Activated T-cell treated with anti-CD3 and anti-CD28 coated beads for 48 hours (primary cell): ENCODE measurements at regions not wholly inside any gene's neighbourhood (a gene's known extent, or its start where the extent isn't known, plus 50 kb on each side); places are given as distances from the start of the nearest gene placed in this dataset.
"Not testable (repeated sequence)": the region's sequence is repeated elsewhere in the genome, so short reads cannot be mapped to it uniquely, and the experiment has no call there.

ENCODE experiments used
- DNase-seq: peaks from one replicate; pipeline ENCODE4 v3.0.0-alpha.2; 2020; ENCODE audit warnings: low read depth

- no peak for DNase-seq
Measured at GRCh38 chr10:36765782-36766414, 359.5 kb upstream of the ANKRD30A start.

GRCh38 chr10:36764823-36765222 lies 360.6 kb upstream of the ANKRD30A start:
- DNase-seq, result no peak

- no peak for DNase-seq
Measured at GRCh38 chr10:36761121-36761520, 364.3 kb upstream of the ANKRD30A start.

GRCh38 chr10:36759141-36759805 lies 366.1 kb upstream of the ANKRD30A start:
- DNase-seq, result no peak

- DNase-seq, result no peak
Measured at GRCh38 chr10:36748128-36748871, 377.1 kb upstream of the ANKRD30A start.

GRCh38 chr10:36739884-36740445 lies 385.4 kb upstream of the ANKRD30A start:
- DNase-seq, result no peak

GRCh38 chr10:36738738-36739431 lies 386.5 kb upstream of the ANKRD30A start:
- no peak for DNase-seq

GRCh38 chr10:36736311-36736710 lies 389.1 kb upstream of the ANKRD30A start:
- no peak for DNase-seq

- DNase-seq, result not testable (repeated sequence)
Measured at GRCh38 chr10:36734590-36734989, 390.8 kb upstream of the ANKRD30A start.

GRCh38 chr10:36730316-36730715 lies 395.1 kb upstream of the ANKRD30A start:
- DNase-seq, result no peak

- DNase-seq, result no peak
Measured at GRCh38 chr10:36728626-36729025, 396.8 kb upstream of the ANKRD30A start.

- DNase-seq, result no peak
Measured at GRCh38 chr10:36725581-36726520, 399.5 kb upstream of the ANKRD30A start.

- no peak for DNase-seq
Measured at GRCh38 chr10:36722777-36723176, 402.6 kb upstream of the ANKRD30A start.

- DNase-seq, result no peak
Measured at GRCh38 chr10:36721871-36722270, 403.5 kb upstream of the ANKRD30A start.

GRCh38 chr10:36720895-36721294 lies 404.5 kb upstream of the ANKRD30A start:
- DNase-seq, result no peak

- no peak for DNase-seq
Measured at GRCh38 chr10:36717118-36717517, 408.3 kb upstream of the ANKRD30A start.

GRCh38 chr10:36716291-36716690 lies 409.1 kb upstream of the ANKRD30A start:
- no peak for DNase-seq

GRCh38 chr10:36712695-36713094 lies 412.7 kb upstream of the ANKRD30A start:
- no peak for DNase-seq

GRCh38 chr10:36711361-36711760 lies 414.0 kb upstream of the ANKRD30A start:
- no peak for DNase-seq

- no peak for DNase-seq
Measured at GRCh38 chr10:36704124-36704523, 421.3 kb upstream of the ANKRD30A start.

GRCh38 chr10:36703179-36703578 lies 422.2 kb upstream of the ANKRD30A start:
- no peak for DNase-seq
